H9 (cell line): ENCODE measurements at regions not wholly inside any gene's neighbourhood (a gene's known extent, or its start where the extent isn't known, plus 50 kb on each side); places are given as distances from the start of the nearest gene placed in this dataset.

Experiments used
- DNase-seq: peaks from one replicate; pipeline ENCODE4 v3.0.0-alpha.2; 2017
- H2AFZ ChIP-seq: one replicate; pipeline ENCODE4 v1.6.1; 2013; ENCODE audit warnings: mild to moderate bottlenecking, low read length, control low read depth, moderate library complexity
- H2AK5ac ChIP-seq: 2 replicates; pipeline ENCODE4 v1.6.1; 2013; ENCODE audit warnings: low read length, control low read depth, mixed read lengths; ENCODE audit not compliant: insufficient read length
- H2BK120ac ChIP-seq: one replicate; pipeline ENCODE4 v1.6.1; 2013; ENCODE audit warnings: low read depth, mild to moderate bottlenecking, low read length, control low read depth, inconsistent platforms; ENCODE audit not compliant: poor library complexity, severe bottlenecking
- H2BK12ac ChIP-seq: 2 replicates; pipeline ENCODE4 v1.6.1; 2013; ENCODE audit warnings: low read length, control low read depth, mixed read lengths, low read depth; ENCODE audit not compliant: insufficient read length
- H2BK15ac ChIP-seq: 2 replicates; pipeline ENCODE4 v1.6.1; 2013; ENCODE audit warnings: low read depth, low read length, control low read depth
- H2BK20ac ChIP-seq: one replicate; pipeline ENCODE4 v1.6.1; 2013; ENCODE audit warnings: low read depth, mild to moderate bottlenecking, low read length, control low read depth, inconsistent platforms; ENCODE audit not compliant: poor library complexity, severe bottlenecking
- H2BK5ac ChIP-seq: 2 replicates; pipeline ENCODE4 v1.6.1; 2013; ENCODE audit warnings: low read length, control low read depth, mixed read lengths; ENCODE audit not compliant: insufficient read length
- H3K14ac ChIP-seq: 2 replicates; pipeline ENCODE4 v1.6.1; 2013; ENCODE audit warnings: low read length, control low read depth; ENCODE audit not compliant: insufficient read depth
- H3K18ac ChIP-seq: 2 replicates; pipeline ENCODE4 v1.6.1; 2013; ENCODE audit warnings: low read depth, mild to moderate bottlenecking, mixed read lengths, low read length, control low read depth; ENCODE audit not compliant: insufficient read length
- H3K23ac ChIP-seq: 2 replicates; pipeline ENCODE4 v1.6.1; 2013; ENCODE audit warnings: low read length, control low read depth, mixed read lengths, low read depth; ENCODE audit not compliant: insufficient read length
- H3K23me2 ChIP-seq: 2 replicates; pipeline ENCODE4 v1.6.1; 2013; ENCODE audit warnings: low read depth, mild to moderate bottlenecking, mixed read lengths, low read length, control low read depth; ENCODE audit not compliant: insufficient read length, poor library complexity, severe bottlenecking
- H3K27ac ChIP-seq: 2 replicates; pipeline ENCODE4 v1.5.1; 2013; ENCODE audit warnings: low read length, control low read depth, mixed read lengths, low read depth; ENCODE audit not compliant: insufficient read length
- H3K27me3 ChIP-seq: 2 replicates; pipeline ENCODE4 v1.6.1; 2013; ENCODE audit warnings: low read length, control low read depth, inconsistent platforms; ENCODE audit not compliant: insufficient read depth
- H3K4ac ChIP-seq: 2 replicates; pipeline ENCODE4 v1.6.1; 2013; ENCODE audit warnings: low read depth, mild to moderate bottlenecking, control low read depth, inconsistent platforms, low read length, moderate library complexity
- H3K4me1 ChIP-seq: 2 replicates; pipeline ENCODE4 v1.6.1; 2013; ENCODE audit warnings: low read length, control low read depth, inconsistent platforms; ENCODE audit not compliant: insufficient read depth
- H3K4me2 ChIP-seq: 2 replicates; pipeline ENCODE4 v1.6.1; 2013; ENCODE audit warnings: low read length, control low read depth, mixed read lengths; ENCODE audit not compliant: insufficient read length, insufficient read depth
- H3K56ac ChIP-seq: 2 replicates; pipeline ENCODE4 v1.6.1; 2013; ENCODE audit warnings: low read depth, mild to moderate bottlenecking, mixed read lengths, low read length, control low read depth; ENCODE audit not compliant: insufficient read length
- H3K79me1 ChIP-seq: 2 replicates; pipeline ENCODE4 v1.6.1; 2013; ENCODE audit warnings: low read depth, mild to moderate bottlenecking, moderate library complexity, low read length, control low read depth, inconsistent platforms; ENCODE audit not compliant: insufficient read depth, poor library complexity, severe bottlenecking
- H3K79me2 ChIP-seq: 2 replicates; pipeline ENCODE4 v1.6.1; 2013; ENCODE audit warnings: low read length, control low read depth, inconsistent platforms; ENCODE audit not compliant: insufficient read depth
- H3K9ac ChIP-seq: 2 replicates; pipeline ENCODE4 v1.6.1; 2013; ENCODE audit warnings: low read length, control low read depth, mixed read lengths; ENCODE audit not compliant: insufficient read length; ENCODE audit errors: extremely low read depth
- H3K9me3 ChIP-seq: one replicate; pipeline ENCODE4 v1.6.1; 2013; ENCODE audit warnings: low read depth, low read length, inconsistent platforms; ENCODE audit not compliant: control insufficient read depth
- H3T11ph ChIP-seq: one replicate; pipeline ENCODE4 v1.6.1; 2013; ENCODE audit warnings: mild to moderate bottlenecking, low read length, control low read depth, inconsistent platforms
- H4K20me1 ChIP-seq: one replicate; pipeline ENCODE4 v1.6.1; 2013; ENCODE audit not compliant: control insufficient read depth, insufficient read length, insufficient read depth
- H4K5ac ChIP-seq: 2 replicates; pipeline ENCODE4 v1.6.1; 2013; ENCODE audit warnings: low read depth, mild to moderate bottlenecking, mixed read lengths, low read length, control low read depth; ENCODE audit not compliant: insufficient read length
- H4K8ac ChIP-seq: replicated peaks from 2 replicates; pipeline ENCODE4 v1.6.1; 2013; ENCODE audit warnings: low read length, control low read depth, mixed read lengths, low read depth; ENCODE audit not compliant: insufficient read length
- H4K91ac ChIP-seq: 2 replicates; pipeline ENCODE4 v1.6.1; 2013; ENCODE audit warnings: low read depth, mild to moderate bottlenecking, moderate library complexity, mixed read lengths, low read length, control low read depth; ENCODE audit not compliant: insufficient read length
- H3K27ac Mint-ChIP-seq, 3 experiments: 2 replicates in 2 of 3; 3 replicates in 1 of 3; pipeline ENCODE4 v1.8.0; 2020 to 2021; ENCODE audit warnings: mixed read lengths in 3 of 3, mild to moderate bottlenecking in 1 of 3, moderate library complexity in 1 of 3
- H3K27me3 Mint-ChIP-seq: 2 replicates; pipeline ENCODE4 v1.8.0; 2021; ENCODE audit warnings: low read depth, mild to moderate bottlenecking, moderate library complexity, mixed read lengths
- H3K36me3 Mint-ChIP-seq, 3 experiments: 2 replicates in 2 of 3; 3 replicates in 1 of 3; pipeline ENCODE4 v1.8.0; 2020 to 2021; ENCODE audit warnings: low read depth in 3 of 3, mixed read lengths in 3 of 3; ENCODE audit not compliant: insufficient read depth in 1 of 3
- H3K4me1 Mint-ChIP-seq, 2 experiments: 2 replicates each; pipeline ENCODE4 v1.8.0; 2020; ENCODE audit warnings: mixed read lengths in 2 of 2
- H3K4me3 Mint-ChIP-seq, 2 experiments: 2 replicates in 1 of 2; 3 replicates in 1 of 2; pipeline ENCODE4 v1.8.0; 2020 to 2021; ENCODE audit warnings: mild to moderate bottlenecking in 2 of 2, mixed read lengths in 2 of 2, moderate library complexity in 1 of 2
- H3K9me3 Mint-ChIP-seq, 2 experiments: 2 replicates in 1 of 2; 3 replicates in 1 of 2; pipeline ENCODE4 v1.8.0; 2020; ENCODE audit warnings: mild to moderate bottlenecking in 2 of 2, mixed read lengths in 2 of 2, moderate library complexity in 1 of 2
- CTCF ChIP-seq: fragments of 200-600 bp; sonication (generic); conservative IDR thresholded peaks from 3 replicates; pipeline ENCODE4 v1.8.0; 2021; ENCODE audit warnings: antibody characterized with exemption, mild to moderate bottlenecking
- WGBS: extraction: QIAGEN DNeasy Blood & Tissue Kit; methylation state at CpG from one replicate; pipeline ENCODE4 v1.1.7; 2013; ENCODE audit warnings: missing lambda C conversion rate, low lambda C conversion rate, mixed read lengths; ENCODE audit not compliant: insufficient read length; ENCODE audit errors: extremely low coverage; 5-methylcytosine and 5-hydroxymethylcytosine counted together

- no peak overlapping the region for H3K14ac ChIP-seq
- no peak overlapping the region for H4K91ac ChIP-seq
- no peaks in the 10 kb centered on the region for H3K23me2 ChIP-seq
- H3K23ac ChIP-seq = no peak overlapping the region
- no peaks in the 10 kb centered on the region for H3K79me2 ChIP-seq
- no peak for DNase-seq
- H3K27ac ChIP-seq = no peak overlapping the region
- H3K9ac ChIP-seq = no peak overlapping the region
- Mint-ChIP-seq H3K4me3 (no peak overlapping the region), H3K36me3 (no peaks in the 10 kb centered on the region), H3K27me3 (no peaks in the 10 kb centered on the region), H3K27ac (peak overlapping the region in 1 of 3 experiments; percentile 12; a peak in 2 of 7 replicates), H3K4me1 (peaks cover 4 to 13% of the 10 kb centered on the region in 2 experiments), H3K9me3 (no peaks in the 10 kb centered on the region; a peak in 1 of 5 replicates)
- H2BK20ac ChIP-seq = no peak overlapping the region
- TF ChIP-seq CTCF = no peak
- no peak overlapping the region for H3K4me2 ChIP-seq
- H2BK120ac ChIP-seq = no peak overlapping the region
- H4K20me1 ChIP-seq = no peaks in the 10 kb centered on the region
- H2BK12ac ChIP-seq = no peak overlapping the region
- H3K4ac ChIP-seq = no peak overlapping the region
- H4K5ac ChIP-seq = no peak overlapping the region
- no peak overlapping the region for H4K8ac ChIP-seq
- WGBS = no CpG with 5 or more reads among the region's 4 CpGs
- no peak overlapping the region for H2AK5ac ChIP-seq
- no peaks in the 10 kb centered on the region; the same call in 1 of the 2 replicates for H3K4me1 ChIP-seq
- no peak overlapping the region for H3T11ph ChIP-seq
- no peaks in the 10 kb centered on the region for H3K27me3 ChIP-seq
- H3K56ac ChIP-seq = no peak overlapping the region
- no peak overlapping the region for H2BK5ac ChIP-seq
- no peaks in the 10 kb centered on the region for H3K9me3 ChIP-seq
- no peak overlapping the region for H2BK15ac ChIP-seq
- no peak overlapping the region for H3K18ac ChIP-seq
- H2AFZ ChIP-seq = no peak overlapping the region
- H3K79me1 ChIP-seq = no peaks in the 10 kb centered on the region
Measured at GRCh38 chr17:71709946-71710345, 410.9 kb upstream of the SOX9 start.
